Stimulated activated CD4-positive, alpha-beta T cell treated with anti-CD3 and anti-CD28 coated beads, Interleukin-1b, Interleukin-23, amount 100 ng/mL, for 24 hours (primary cell): ENCODE measurements at regions not wholly inside any gene's neighbourhood (a gene's known extent, or its start where the extent isn't known, plus 50 kb on each side); places are given as distances from the start of the nearest gene placed in this dataset.

Source experiments
- DNase-seq, 4 experiments: peaks; one replicate each; pipeline ENCODE4 v3.0.0-alpha.2; 2020; ENCODE audit warnings: low read depth in 4 of 4, low spot score in 1 of 4

DNA sequence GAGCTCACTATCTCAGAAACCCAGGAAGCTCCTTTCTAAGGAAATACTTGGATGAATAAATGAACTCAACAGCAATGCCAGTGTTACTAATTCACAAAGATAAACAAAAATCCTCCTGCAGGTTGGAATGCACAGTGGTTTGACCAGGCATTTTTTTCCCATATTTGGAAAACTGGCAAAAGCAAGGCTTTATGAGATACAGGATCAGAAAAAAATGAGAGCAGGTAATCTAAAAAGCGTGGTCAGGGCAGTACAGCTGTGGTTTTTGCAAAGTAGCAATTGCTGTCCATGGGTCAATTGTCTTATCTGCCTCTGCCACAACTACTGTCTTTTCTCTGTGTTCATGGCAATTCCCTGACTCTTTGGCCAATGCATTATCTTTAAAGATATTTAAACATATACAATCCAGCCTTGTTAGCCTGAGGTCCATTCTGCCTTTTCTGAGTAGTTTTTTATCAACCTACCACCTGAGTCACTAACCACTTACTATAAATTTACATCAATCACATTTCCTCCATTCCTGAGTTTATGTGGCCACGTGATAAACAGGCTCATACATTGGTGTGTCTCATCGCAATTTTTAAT lies 564.5 kb upstream of the IGFBP3 start:
- DNase-seq = no peak

DNA sequence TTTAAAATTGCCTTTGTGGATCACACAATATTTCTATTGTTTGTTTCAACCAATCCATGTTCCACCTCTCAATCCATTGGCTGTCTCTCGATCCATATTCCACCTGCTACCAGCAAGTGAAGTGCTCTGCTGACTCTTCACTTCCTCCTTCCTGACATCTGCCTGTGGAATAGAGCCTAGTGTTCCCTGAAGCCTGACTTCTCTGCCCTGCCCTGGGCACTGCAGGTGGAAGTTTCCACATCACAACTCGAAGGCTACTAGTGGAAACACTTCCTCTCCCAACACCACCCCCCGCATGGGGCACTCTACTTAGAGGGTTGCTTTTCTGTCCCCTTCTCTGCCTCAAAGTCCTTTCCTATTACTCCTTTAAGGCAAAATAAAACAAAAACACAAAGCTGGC lies 563.8 kb upstream of the IGFBP3 start:
- DNase-seq = no peak

DNA sequence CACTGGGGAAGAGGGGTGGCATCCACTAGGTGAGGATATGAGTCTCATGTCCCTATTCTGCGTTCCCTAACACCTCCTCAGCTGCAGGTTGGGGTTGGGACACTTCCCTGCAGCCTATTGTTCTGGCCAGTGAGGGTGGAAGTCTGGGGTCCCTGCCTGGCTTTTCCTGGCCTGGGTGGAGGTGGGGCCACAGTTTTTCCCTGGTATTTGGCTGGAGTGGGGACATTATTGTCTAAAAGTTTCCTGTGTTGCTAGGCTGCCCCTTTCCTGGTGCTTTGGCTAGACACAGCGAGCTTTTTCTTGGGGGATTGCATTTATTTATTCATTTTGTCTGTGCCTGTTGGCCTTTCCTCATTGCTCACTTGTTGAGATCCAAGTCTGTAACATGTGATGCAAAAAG lies 559.5 kb upstream of the IGFBP3 start:
- no peak for DNase-seq

DNA sequence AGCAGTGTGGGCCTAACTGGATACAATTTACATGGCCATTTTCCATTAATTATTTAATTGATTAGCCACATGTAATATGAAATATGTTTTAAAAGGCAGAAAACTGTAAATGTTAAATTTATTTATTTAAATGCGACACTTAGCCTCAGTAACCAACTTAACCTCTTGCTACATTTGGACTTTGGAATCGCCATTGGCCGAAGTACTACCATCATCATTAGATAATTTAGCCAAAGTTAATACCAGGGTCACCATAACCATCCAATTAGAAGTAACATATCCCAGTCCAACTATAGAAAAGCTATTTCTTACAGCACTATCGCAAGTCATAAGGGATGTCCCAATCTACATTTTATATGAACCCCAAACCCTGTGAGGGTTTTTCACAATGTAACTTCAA lies 558.6 kb upstream of the IGFBP3 start:
- DNase-seq = no peak

DNA sequence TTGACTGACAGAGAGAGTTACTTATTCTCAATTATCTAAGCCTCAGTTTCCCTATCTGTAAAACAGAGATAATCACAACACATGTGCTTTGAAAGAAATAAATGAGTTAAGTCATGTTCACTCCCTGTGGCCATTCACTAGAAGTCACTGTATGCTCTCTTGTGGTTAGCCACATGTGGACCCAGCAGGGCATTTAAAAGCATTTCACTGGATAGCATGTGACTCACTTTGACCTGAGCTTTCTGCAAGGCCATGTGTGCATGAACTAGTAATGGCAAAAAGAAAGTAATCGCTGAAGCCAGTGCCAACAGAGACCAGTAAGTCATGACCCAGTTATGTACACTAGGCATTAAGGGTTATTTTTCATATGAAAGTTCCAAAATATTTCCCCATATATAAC lies 557.0 kb upstream of the IGFBP3 start:
- no peak for DNase-seq

DNA sequence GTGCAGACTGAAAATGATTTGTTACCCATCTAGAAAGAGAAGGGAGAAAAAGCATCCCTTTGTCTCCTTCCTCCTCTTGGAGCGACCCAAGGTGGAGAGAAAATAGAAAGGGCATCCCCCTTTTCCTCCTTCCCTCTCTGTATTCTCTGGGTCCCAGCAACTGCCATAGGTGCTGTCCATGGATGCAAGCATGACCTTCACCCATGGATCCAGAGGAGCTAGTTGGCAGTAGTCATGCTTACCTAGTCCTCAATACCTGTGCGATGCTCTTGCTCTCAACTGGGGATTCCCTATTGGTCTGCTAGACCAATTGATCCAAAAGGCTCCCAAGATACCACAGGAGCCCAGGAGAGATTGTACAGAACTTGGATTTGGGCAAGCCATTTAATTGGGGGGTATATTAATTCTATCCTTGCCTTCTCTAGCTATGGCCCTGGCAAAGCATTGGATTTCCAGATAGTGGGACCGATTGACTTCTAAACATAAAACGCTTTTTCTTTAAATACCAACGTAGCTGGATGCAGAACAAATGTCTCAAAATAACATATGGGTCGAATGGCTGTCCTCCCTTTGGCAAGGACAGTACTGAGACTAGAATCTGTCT lies 547.8 kb upstream of the IGFBP3 start:
- no peak for DNase-seq

DNA sequence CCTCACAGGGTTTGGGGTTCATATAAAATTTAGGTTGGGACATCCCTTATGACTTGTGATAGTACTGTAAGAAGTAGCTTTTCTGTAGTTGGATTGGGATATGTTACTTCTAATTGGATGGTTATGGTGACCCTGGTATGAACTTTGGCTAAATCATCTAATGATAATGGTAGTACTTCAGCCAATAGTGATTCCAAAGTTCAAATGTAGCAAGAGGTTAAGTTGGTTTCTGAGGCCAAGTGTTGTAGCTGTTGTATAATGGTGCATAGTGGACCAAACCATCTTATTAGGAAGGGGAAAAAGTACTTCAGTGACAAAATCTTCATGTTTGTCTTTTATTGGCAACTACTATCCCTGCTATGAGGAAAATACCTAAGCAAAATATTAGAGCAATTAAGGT lies 542.1 kb upstream of the IGFBP3 start:
- no peak for DNase-seq

DNA sequence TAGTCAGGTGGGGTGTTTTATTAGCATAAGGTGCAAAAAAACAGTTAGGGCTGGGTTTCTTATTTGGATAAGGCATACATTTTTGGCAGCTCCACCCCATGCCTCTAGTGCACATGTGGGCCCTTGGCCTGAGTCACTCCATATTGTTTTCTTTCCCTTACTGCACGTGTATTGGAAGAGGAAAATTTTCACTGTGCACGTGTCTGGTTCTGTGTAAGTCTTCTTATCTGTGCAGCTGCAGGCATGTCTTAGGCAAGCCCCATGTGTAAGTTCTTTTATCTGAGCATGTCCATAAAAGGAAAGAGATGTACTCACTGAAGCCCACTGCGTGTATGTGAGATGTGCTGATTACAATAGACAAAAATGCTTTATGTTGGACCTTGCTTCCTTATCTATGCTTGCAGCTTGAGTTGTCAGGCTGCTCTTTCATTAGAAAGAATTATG lies 540.3 kb upstream of the IGFBP3 start:
- no peak for DNase-seq

DNA sequence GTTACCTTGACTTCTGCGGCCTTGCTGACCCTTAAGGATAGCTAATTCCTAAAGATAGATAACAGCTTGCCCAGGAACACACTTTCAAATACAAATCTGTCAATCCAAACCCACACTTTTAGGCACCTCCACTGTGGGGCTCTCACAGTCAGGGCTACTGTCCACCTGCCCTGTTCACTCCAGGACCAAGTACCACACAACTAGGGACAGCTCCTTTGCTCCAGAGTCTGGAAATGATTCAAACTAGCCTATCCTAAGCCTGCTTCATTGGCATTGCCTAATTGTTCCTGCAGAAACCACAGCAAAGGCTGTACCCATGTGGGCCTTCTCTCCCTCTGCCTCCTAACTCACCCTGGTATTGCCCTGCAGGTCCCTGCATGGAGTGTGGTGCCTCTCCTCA lies 538.9 kb upstream of the IGFBP3 start:
- no peak for DNase-seq

DNA sequence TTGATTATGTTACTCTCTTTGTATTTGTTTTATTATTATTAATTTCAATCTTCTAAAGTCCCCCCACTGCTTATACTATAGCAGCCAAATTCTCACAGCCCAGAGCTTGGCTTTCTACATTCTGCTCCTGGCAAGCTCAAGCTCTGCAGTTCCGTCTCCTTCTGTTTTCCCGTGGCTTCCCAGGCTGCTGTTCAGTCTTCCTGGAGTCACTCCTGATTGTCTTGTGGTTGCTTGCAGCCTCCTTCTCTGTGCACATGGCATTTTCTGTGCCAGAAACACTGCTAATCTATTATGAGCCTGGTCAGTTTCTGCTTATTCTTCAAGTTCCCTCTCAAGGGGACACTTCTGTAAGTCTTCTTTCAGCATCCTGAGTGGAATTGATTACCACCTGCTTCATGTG lies 533.7 kb upstream of the IGFBP3 start:
- DNase-seq = no peak

DNA sequence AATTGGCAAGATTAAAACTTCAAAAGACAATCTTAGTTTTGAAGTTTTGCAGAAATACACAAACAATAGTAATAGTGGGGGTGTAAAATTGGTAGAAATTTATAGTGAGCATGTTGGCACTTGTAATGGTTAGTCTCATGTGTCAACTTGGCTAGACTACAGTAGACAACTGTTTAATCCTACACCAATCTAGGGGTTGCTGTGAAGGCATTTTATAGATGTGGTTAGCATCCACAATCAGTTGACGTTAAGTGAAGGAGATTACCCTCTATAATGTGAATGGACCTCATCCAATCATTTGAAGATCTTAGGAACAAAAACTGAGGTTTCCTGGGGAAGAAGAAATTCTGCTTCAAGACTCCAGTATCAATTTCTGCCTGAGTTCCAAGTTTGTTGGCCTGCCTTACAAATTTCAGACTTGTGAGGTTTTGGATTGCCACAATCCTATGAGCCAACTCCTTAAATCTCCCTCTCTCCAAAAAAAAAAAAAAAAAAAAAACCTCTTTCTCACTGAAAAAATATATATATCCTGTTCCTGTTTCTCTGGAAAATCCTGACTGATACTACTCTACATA lies 531.6 kb upstream of the IGFBP3 start:
- no peak for DNase-seq

DNA sequence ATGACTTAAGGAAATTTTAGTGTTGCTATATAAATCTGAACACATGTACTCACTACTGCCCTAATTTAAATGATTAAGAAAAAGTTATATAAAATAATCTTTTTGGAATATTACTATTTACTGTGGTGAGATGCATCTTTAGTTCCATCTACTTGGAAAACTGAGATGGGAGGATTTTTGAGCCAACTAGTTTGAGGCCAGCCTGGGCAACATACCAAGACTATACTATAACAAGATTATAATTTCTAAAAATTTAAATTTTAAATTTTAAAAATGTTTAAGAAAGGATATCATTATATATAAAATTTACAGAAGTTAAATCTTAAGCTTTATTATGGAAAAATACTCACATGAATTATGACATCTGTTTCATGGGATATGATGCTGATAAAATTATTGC lies 530.8 kb upstream of the IGFBP3 start:
- no peak for DNase-seq

DNA sequence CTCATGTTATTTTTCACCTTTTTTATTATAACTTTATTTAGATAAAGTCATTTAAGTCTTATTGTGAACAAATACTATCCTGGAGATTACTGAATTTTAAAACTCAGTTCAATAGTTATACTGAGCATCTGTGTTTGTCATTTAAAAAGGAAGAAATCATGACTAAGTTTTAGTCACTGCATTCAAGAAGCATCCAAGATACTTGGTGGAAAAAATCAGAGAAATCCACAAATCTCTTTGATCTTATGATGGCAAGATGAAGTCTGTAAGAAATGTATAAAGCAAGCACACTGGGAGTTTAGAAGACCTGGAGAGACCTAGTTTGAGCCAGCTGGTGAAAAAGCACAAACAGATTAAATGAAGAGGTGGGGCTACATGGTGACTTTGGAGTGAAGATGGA lies 529.8 kb upstream of the IGFBP3 start:
- no peak for DNase-seq

DNA sequence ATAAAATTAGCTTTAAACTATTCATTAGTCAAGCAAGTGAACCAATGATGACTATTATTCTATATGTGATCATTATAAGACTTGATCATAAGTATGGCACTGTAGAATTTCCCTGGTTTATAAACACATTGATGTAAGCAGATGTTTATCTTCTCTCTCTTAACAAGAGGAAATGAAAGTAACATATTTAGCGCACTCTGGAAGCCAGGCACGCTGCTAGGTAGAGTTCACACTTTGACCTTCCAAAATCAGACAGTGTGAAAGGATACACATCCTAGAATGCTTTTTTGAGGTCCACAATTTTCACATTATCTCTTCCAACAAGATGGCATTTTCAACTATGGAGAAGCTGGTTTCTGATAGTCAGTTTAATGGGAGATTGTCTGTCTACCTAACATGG lies 529.4 kb upstream of the IGFBP3 start:
- no peak for DNase-seq

DNA sequence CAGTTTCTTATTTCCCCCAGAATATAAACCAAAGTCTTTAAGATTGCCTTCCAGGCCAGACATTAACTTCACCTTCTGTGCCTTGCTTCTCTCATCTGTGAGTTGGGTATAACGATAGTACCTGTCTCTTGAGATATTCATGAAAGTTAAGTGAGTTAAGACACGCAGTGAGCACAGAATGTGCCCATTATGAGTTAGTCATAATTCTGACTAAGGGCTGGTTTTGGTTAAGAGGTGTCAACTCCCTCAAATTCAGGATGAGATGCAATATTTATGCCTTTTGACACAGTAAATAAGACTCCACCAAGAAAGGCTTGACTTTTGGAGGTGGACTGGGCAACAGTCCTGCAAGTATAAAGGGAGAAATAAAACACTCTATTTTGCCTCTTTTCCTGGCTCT lies 528.7 kb upstream of the IGFBP3 start:
- DNase-seq = no peak

DNA sequence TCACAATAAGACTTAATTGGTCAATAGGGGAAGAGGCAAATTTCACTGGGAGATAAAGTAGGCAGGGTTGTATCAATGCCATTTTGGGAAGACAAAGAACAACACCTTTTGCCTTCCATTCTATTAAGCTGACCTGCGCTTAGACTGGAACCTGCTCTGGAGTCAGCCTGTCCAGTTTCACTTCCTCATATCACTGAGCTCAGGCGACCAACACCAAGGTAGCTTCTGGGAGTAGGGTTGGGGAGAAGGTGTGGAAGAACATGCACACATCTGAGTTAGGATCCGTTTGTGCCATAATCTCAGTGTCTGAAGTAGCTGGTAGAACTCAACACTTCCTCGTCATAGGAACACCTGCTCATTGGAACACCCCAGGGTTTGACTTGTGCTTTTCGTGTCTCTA lies 527.4 kb upstream of the IGFBP3 start:
- DNase-seq = no peak

DNA sequence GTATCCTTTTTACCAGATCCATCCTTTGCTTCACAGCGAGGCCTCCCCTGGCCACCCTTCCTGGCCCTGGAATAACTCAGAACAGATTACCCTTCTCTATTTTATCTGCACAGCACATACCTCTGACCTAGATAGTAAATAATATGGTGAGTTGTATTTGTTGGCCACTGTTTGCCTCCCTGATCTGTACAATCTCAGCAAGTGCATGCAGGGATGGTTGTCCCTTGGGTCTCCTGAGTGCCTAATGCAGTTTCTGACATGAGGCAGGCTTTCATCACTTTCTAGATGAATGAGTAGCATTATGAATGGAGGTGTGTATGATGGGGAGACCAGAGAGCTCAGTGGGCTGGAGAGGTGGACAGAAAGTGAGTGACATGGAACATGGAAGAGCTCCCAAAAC lies 525.1 kb upstream of the IGFBP3 start:
- DNase-seq = no peak

DNA sequence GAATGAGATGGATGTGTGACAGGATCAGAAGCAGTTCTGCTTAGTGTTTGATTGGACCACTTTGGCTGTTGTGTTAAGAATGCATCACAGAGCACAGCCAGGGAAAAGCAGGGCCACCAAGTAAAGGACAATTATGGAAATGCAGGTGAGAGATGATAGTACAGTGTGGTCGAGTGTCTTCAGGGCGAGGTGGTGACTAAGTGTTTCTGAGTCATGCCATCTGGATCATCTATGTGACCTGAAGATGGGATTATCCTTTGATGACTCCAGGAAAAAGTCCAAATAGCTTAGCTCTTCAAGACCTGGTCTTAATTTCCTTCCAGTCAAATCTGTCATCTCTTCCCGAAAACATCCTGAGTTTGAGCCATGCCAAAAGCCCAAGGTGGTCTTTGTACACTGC lies 523.2 kb upstream of the IGFBP3 start:
- DNase-seq = no peak

DNA sequence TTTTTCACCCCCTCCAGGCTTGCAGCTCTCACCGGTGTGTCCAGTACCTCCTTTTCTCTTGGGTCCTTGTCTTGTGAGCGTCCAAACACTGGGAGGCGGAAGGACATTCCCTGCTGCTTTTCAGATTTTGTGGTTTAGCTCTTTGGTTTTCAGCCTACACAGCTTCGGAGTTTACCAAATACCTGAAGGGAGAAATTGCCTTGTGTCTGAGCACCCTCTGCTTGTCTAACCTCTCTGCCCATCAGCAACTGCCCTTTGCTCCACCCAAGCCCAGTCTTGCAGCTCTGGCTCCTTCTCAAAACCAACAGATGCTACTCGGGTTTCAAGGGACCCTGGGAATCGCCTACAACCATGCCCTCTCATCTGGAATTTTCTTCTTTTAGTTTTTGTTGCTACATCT lies 519.1 kb upstream of the IGFBP3 start:
- DNase-seq = no peak

DNA sequence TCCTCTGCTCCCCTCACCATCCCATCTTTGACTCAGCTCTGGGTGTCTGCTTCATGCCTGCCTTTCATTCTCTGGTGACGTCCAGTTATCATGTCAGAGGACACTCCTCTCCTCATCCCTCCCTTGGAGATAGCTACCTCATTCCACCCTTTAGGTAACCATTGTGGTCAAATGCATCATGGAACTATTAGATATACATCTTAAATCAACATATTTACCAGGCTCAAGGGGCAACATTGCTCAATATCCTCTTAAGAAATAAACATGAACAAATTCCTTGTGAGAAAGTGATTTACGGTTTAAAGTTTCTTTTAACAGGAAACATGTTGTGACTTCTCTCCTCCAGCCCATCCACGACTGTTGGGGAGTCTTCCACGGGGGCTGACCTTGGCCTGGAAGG lies 511.6 kb upstream of the IGFBP3 start:
- DNase-seq = no peak

DNA sequence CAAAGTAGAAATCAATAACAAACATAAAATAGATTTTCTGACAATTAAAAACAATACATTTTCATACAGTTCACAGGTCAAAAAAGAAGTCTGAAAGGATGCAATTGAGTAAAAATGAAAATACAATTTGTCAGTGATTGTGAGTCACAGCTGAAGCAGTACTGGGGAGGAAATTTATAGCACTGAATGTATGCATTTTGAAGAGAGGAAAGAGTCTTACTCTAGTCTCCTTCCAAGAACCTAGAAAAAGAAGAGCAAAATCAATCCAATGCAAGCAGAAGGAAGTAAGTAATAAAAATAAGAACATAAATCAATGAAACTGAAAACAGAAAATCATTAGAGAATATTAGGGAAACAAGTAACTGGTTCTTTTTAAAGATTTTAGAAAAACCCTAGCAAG lies 507.2 kb upstream of the IGFBP3 start:
- no peak for DNase-seq

DNA sequence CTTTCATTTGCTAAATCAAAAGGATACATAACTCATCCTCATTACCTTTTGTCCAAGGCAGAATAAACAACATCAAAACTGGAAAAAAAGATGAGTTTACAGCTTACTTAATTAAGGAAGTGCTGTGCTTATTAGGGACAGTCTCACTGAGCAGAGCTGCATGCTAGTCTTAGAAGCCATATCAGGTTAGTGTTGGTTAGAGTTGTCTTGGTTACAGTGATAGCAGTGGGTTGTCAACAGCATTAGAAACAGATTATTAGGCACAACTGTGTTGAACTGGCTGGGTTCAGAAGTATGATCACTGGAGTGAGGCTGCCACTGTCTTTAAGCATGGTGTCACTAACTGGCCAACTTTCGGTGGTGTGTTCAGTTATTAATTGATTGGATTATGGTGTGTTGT lies 503.9 kb upstream of the IGFBP3 start:
- no peak for DNase-seq
